NCI-H510A (cell line): ENCODE measurements at regions not wholly inside any gene's neighbourhood (a gene's known extent, or its start where the extent isn't known, plus 50 kb on each side); places are given as distances from the start of the nearest gene placed in this dataset.

Experiments used
- DNase-seq: peaks from one replicate; lab custom pipeline; 2025; lab: John Stamatoyannopoulos, UW

DNA sequence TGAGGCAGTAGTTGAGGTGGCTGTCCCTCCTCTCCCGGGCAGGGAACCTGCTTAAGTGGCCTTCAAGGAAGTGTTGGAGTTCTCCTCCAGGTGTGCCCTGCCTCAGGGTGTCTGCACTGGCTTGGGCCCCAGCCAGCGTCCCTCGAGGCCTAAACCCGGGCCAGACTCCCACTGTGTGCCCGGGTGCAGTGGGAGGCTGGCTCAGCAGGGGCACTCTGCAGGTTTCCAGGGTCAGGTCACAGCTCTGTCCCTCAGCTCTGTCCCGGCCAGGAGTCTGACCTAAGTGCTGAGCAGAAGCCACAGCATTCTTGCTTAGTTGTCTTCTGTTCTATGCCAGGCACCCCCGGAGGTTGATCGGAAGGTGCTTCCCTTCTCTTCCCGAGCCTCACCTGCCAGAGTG lies 69.0 kb upstream of the OTOS start:
- no peak for DNase-seq

DNA sequence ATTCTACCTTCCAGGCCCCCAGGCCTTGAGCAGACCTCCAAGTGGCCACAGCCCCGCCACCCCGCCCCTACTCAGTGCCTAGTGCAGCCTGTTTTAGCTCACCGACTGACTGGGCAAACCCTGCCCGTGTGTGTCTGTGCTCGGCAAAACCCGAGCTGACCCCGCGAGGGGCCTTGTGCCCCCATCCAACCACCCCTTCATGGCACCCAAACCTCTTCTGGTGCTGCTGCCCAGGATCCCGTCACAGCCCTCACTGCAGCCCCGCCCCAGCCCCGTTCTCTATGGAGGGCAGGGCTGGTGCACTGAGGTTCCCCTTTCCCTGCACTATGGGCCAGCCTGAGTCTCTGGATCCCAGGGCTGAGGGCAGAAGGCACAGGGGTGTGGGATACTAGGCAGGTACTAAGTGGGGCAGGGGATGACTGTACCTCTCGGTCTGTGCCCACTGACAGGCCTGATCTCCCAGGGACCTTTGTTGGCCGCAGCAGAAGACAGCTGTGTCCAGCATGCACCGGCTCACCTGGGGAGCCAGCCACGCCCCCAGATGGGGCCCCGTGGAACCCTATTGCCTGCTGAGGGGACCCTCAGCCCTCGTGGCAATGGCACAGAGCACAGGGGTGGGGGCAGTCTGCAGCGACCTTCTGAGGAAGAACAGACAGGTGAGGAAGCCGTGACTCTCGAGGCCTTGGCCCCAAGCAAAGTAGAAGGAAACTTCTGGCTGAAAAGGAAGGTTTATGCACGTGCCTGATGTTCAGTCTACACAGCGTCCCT lies 69.9 kb upstream of the OTOS start:
- DNase-seq: no peak

DNA sequence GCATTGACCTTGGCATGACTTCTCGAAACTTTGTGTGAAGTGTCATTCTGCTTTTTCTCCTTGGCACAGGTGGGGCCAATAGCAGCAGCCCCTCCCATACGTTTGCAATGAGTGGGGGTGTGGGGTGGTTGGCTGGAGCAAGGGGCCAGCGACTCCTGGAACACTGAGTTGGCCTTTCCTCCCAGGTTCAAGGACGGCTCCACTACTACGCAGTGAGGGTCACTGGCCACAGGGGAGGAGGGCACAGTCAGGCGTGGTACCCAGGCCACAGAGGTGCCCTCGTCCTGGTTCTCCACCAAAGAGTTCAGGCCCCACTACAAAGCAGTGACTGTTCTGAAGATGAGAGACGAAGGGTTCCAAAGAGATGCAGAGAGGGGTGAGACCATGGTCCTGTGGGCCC lies 70.6 kb upstream of the OTOS start:
- DNase-seq: no peak

- no peak for DNase-seq
Observed at GRCh38 chr2:240211598-240212424, 71.4 kb upstream of the OTOS start.

GRCh38 chr2:240212425-240213225 lies 72.2 kb upstream of the OTOS start:
- no peak for DNase-seq

GRCh38 chr2:240213226-240213475 lies 72.7 kb upstream of the OTOS start:
- no peak for DNase-seq

- DNase-seq: no peak
Observed at GRCh38 chr2:240213476-240214421, 73.3 kb upstream of the OTOS start.

GRCh38 chr2:240214790-240215675 lies 74.6 kb upstream of the OTOS start:
- DNase-seq: no peak

GRCh38 chr2:240215676-240216051 lies 75.2 kb upstream of the OTOS start:
- no peak for DNase-seq

DNA sequence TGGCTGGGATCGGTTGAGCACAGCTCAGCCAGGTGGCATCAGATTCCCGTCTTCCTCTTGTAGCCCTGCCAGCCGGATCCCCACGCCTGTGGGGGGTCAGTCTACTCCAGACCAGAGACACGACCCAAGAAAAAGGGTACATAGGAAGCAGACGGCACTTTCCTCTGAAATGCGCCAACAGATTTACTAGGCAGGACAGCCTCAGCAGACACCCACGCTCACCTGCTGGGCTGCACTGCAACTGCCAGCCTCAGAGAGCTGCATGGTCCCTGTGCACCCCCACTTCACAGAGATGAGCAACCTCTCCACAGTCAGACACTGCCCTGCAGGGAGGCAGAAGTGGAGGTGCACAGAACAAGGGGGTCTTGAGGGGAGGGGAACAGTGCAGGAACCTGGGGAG lies 75.7 kb upstream of the OTOS start:
- no peak for DNase-seq

- no peak for DNase-seq
Observed at GRCh38 chr2:240217431-240218301, 77.2 kb upstream of the OTOS start.

GRCh38 chr2:240219208-240219890 lies 78.9 kb upstream of the OTOS start:
- DNase-seq: no peak

- DNase-seq: no peak
Observed at GRCh38 chr2:240220371-240220770, 79.9 kb upstream of the OTOS start.

- no peak for DNase-seq
Observed at GRCh38 chr2:240223631-240224030, 83.2 kb upstream of the OTOS start.

DNA sequence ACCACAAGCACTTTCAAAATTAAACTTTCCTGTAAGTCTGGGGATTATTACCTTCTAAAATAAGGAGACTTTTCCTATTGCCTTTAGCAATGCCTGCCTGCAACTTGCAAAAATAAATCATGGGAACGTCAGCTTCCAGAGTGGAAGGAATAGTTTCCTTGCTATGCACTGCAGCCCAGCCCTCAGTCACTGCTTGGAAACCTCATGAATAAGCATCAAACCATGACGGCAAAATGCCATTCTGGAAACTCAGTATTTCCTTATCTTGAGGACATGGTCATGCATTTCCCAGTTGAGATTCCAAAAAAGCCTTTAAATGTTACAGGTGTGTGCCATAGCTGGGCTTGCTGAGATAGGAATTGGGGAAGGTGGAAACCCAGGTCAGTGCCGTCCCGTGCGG lies 84.2 kb upstream of the OTOS start:
- no peak for DNase-seq

DNA sequence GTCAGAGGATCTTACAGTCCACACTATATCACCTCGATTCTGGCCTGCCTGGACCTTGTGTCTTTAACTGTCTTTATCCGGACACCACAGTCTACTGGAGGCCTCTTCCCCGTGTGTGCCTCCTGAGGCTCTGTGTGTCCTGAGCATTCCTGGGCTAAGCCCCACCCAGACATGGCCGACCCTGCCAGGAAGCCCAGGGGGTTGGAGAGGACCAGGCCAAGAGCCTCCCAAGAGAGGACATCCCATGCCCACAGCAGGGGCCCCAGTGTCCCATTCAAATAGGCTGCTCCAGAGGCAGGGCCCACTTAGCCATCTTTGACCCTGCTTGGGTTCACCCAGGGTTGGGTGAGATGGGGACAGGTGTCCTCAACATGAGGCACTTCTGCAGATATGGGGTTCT lies 84.7 kb upstream of the OTOS start:
- no peak for DNase-seq

- DNase-seq: no peak
Observed at GRCh38 chr2:240225660-240226475, 85.4 kb upstream of the OTOS start.
